Endodermal cell (in vitro differentiated cells): ENCODE measurements at regions not wholly inside any gene's neighbourhood (a gene's known extent, or its start where the extent isn't known, plus 50 kb on each side); places are given as distances from the start of the nearest gene placed in this dataset.

Experiments
- DNase-seq: peaks from one replicate; pipeline ENCODE4 v3.0.0-alpha.2; 2017
- H3K27ac ChIP-seq: 2 replicates; pipeline ENCODE4 v1.5.1; 2013; ENCODE audit warnings: mild to moderate bottlenecking, low read depth, low read length, moderate library complexity
- H3K27me3 ChIP-seq: 2 replicates; pipeline ENCODE4 v1.6.1; 2013; ENCODE audit warnings: mild to moderate bottlenecking, low read length, moderate library complexity; ENCODE audit not compliant: insufficient read depth, control insufficient read depth, poor library complexity, severe bottlenecking
- H3K36me3 ChIP-seq: 2 replicates; pipeline ENCODE4 v1.7.0; 2013; ENCODE audit warnings: mild to moderate bottlenecking, low read length, moderate library complexity; ENCODE audit not compliant: control insufficient read depth, insufficient read depth
- H3K4me1 ChIP-seq: one replicate; pipeline ENCODE4 v1.7.0; 2013; ENCODE audit warnings: low read length; ENCODE audit not compliant: control insufficient read depth, insufficient read depth
- H3K4me3 ChIP-seq: 2 replicates; pipeline ENCODE4 v1.5.1; 2013; ENCODE audit warnings: mild to moderate bottlenecking, low read length, moderate library complexity
- H3K9ac ChIP-seq: 2 replicates; pipeline ENCODE4 v1.6.1; 2013; ENCODE audit warnings: mild to moderate bottlenecking, low read length, moderate library complexity; ENCODE audit not compliant: poor library complexity, severe bottlenecking; ENCODE audit errors: extremely low read depth
- H3K9me3 ChIP-seq: 2 replicates; pipeline ENCODE4 v1.6.1; 2013; ENCODE audit warnings: mild to moderate bottlenecking, low read length, moderate library complexity; ENCODE audit not compliant: control insufficient read depth
- H3K27ac Mint-ChIP-seq: 2 replicates; pipeline ENCODE4 v1.8.0; 2020; ENCODE audit warnings: mixed read lengths
- H3K27me3 Mint-ChIP-seq: 2 replicates; pipeline ENCODE4 v1.8.0; 2021; ENCODE audit warnings: mild to moderate bottlenecking, mixed read lengths; ENCODE audit not compliant: insufficient read depth
- H3K36me3 Mint-ChIP-seq: 2 replicates; pipeline ENCODE4 v1.8.0; 2020; ENCODE audit warnings: low read depth, mixed read lengths
- H3K4me1 Mint-ChIP-seq: 2 replicates; pipeline ENCODE4 v1.8.0; 2020; ENCODE audit warnings: mixed read lengths
- H3K4me3 Mint-ChIP-seq: 2 replicates; pipeline ENCODE4 v1.8.0; 2020; ENCODE audit warnings: mild to moderate bottlenecking, moderate library complexity, mixed read lengths
- H3K9me3 Mint-ChIP-seq: 2 replicates; pipeline ENCODE4 v1.8.0; 2020; ENCODE audit warnings: mild to moderate bottlenecking, mixed read lengths
- CTCF ChIP-seq: fragments of 200-600 bp; sonication (generic); conservative IDR thresholded peaks from 2 replicates; pipeline ENCODE4 v1.5.0; 2021; ENCODE audit warnings: antibody characterized with exemption, mild to moderate bottlenecking
- WGBS, 2 experiments: methylation state at CpG; one replicate each; pipeline versions ENCODE4 v1.1.5 to v1.1.7; 2013; ENCODE audit warnings: missing lambda C conversion rate in 2 of 2, mixed read lengths in 1 of 2; ENCODE audit not compliant: insufficient coverage in 1 of 2, insufficient read length in 1 of 2; 5-methylcytosine and 5-hydroxymethylcytosine counted together

- DNase-seq: no peak
- Histone ChIP-seq H3K4me3 (no peak overlapping the region), H3K4me1 (peaks cover 4% of the 10 kb centered on the region), H3K27ac (no peak overlapping the region), H3K9me3 (peaks cover 10% of the 10 kb centered on the region), H3K36me3 (no peaks in the 10 kb centered on the region), H3K27me3 (no peaks in the 10 kb centered on the region), H3K9ac (no peak overlapping the region)
- H3K4me3 Mint-ChIP-seq: no peak overlapping the region
- H3K27me3 Mint-ChIP-seq: peaks cover 25% of the 10 kb centered on the region
- TF ChIP-seq CTCF: no peak
- H3K9me3 Mint-ChIP-seq: no peaks in the 10 kb centered on the region
- no peaks in the 10 kb centered on the region for H3K36me3 Mint-ChIP-seq
- WGBS, 2 experiments: 94 to 100% methylated on average over 5 to 7 of the region's 7 CpGs
- H3K27ac Mint-ChIP-seq: no peak overlapping the region
- H3K4me1 Mint-ChIP-seq: peaks cover 23% of the 10 kb centered on the region
These were observed 411.2 kb upstream of the FZD8 start for GRCh38 chr10:36053271-36053670.

DNA sequence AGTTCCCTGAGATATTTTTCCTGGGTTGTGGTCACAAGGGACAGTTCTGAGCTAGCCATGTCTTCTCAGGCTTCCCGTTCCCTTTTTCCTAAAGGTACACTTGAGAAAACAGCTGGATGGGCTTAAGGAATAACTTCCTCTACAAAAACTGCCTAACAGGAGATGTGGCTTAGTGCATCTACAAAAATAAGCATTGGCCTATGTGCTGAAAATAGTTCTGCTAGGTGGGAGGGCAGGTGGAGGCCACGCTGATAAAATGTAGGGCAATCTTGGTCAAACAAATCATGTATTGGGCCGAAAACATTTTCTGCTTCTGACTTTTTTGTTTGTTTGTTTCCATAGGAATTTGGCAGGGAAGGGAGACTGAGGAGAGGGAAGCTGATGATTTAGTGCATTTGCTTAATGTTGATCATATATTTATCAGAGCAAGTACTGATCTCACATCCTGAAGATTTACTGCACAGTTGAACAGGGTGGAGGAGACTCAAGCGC is 409.4 kb upstream of the FZD8 start:
- TF ChIP-seq CTCF: no peak
- no peak overlapping the region for H3K9ac ChIP-seq
- Mint-ChIP-seq H3K36me3 (no peaks in the 10 kb centered on the region), H3K9me3 (peaks cover 1% of the 10 kb centered on the region), H3K27me3 (peaks cover 18% of the 10 kb centered on the region), H3K4me3 (no peak overlapping the region), H3K4me1 (peaks cover 17% of the 10 kb centered on the region), H3K27ac (no peak overlapping the region)
- H3K9me3 ChIP-seq: peaks cover 10% of the 10 kb centered on the region
- WGBS, 2 experiments: 88 to 93% methylated on average over 3 to 4 of the region's 4 CpGs
- no peaks in the 10 kb centered on the region for H3K36me3 ChIP-seq
- H3K4me1 ChIP-seq: peaks cover 4% of the 10 kb centered on the region
- H3K27ac ChIP-seq: no peak overlapping the region
- H3K27me3 ChIP-seq: no peaks in the 10 kb centered on the region
- H3K4me3 ChIP-seq: no peak overlapping the region
- no peak for DNase-seq

DNA sequence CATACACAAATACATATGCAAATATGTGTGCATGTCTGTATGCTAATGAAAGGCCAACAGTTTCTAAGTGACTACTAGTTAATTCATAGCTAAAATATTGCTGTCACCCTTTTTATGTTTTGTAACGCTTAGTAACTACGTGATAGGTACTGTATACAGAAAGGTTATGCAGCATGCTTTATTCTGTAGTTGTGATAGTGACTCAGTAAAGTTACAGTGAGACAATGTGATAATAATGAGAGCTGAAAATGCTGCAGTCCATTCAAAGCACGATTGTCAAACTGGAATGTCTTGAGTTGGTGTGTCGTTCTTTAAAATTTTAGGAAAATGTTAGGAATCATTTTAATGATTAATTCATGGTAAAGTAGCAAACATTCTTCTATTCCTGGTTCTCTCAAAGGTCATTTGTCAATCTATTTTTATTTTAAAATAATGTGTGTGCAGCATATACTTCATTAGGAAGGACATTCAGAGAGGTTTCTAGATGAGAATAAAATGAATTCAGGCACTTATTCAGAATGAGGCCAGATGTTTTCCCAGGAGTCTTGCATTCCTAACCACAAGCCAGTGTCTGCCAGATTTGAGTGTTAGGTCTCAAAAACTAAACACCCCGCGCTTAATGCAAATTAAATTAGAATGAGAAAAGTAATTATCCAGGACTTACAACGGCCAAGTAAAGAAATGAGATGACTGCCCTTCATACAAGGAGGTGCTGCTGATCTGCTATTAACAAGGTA is 408.8 kb upstream of the FZD8 start:
- no peak for TF ChIP-seq CTCF
- Histone ChIP-seq H3K4me3 (no peak overlapping the region), H3K9me3 (peaks cover 10% of the 10 kb centered on the region), H3K27me3 (no peaks in the 10 kb centered on the region), H3K9ac (no peak overlapping the region), H3K4me1 (peaks cover 4% of the 10 kb centered on the region), H3K27ac (no peak overlapping the region), H3K36me3 (no peaks in the 10 kb centered on the region)
- H3K27me3 Mint-ChIP-seq: peaks cover 18% of the 10 kb centered on the region
- no peak for DNase-seq
- peaks cover 1% of the 10 kb centered on the region for H3K9me3 Mint-ChIP-seq
- no peak overlapping the region for H3K4me3 Mint-ChIP-seq
- H3K27ac Mint-ChIP-seq: no peak overlapping the region
- WGBS, 2 experiments: 92 to 93% methylated on average over 4 to 7 of the region's 7 CpGs
- no peaks in the 10 kb centered on the region for H3K36me3 Mint-ChIP-seq
- H3K4me1 Mint-ChIP-seq: peaks cover 14% of the 10 kb centered on the region
